Naive thymus-derived CD8-positive, alpha-beta T cell (primary cell): ENCODE measurements at regions not wholly inside any gene's neighbourhood (a gene's known extent, or its start where the extent isn't known, plus 50 kb on each side); places are given as distances from the start of the nearest gene placed in this dataset.

ENCODE experiments used
- ATAC-seq, 2 donors: fragments of 150-1000 bp; cut with Tn5 transposase in 1 of 2; sonication (Bioruptor Pico), chemical (Tn5 transposase) in 1 of 2; 1 replicate in 1 of 2; 2 replicates in 1 of 2; pipeline ENCODE4 v1.10.0; 2021; ENCODE audit warnings: mild to moderate bottlenecking in 2 of 2, moderate library complexity in 2 of 2
- POLR2A ChIA-PET: fragments of 350-600 bp; sonication (Branson Sonifier 250); formaldehyde crosslinking; loops from one replicate; lab custom pipeline; 2021; ENCODE audit warnings: antibody characterized with exemption; lab: Charles Lee
- DNase-seq, 10 donors: peaks; one replicate each; pipeline versions ENCODE4 v3.0.0 to v3.0.0-alpha.2; 2020 to 2022
- H3K27ac Mint-ChIP-seq, 10 donors: one replicate each; pipeline ENCODE4 v1.8.0; 2020 to 2022; ENCODE audit warnings: mild to moderate bottlenecking in 10 of 10, mixed read lengths in 10 of 10, moderate library complexity in 4 of 10, inconsistent platforms in 1 of 10
- H3K27me3 Mint-ChIP-seq, 5 donors: one replicate each; pipeline ENCODE4 v1.8.0; 2021 to 2022; ENCODE audit warnings: mixed read lengths in 5 of 5
- H3K36me3 Mint-ChIP-seq, 3 donors: one replicate each; pipeline ENCODE4 v1.8.0; 2020 to 2022; ENCODE audit warnings: mixed read lengths in 3 of 3, mild to moderate bottlenecking in 2 of 3, inconsistent platforms in 1 of 3
- H3K4me1 Mint-ChIP-seq, 4 donors: one replicate each; pipeline ENCODE4 v1.8.0; 2021 to 2022; ENCODE audit warnings: mixed read lengths in 4 of 4
- H3K4me3 Mint-ChIP-seq, 10 donors: one replicate each; pipeline ENCODE4 v1.8.0; 2020 to 2022; ENCODE audit warnings: mild to moderate bottlenecking in 10 of 10, mixed read lengths in 10 of 10, moderate library complexity in 6 of 10, inconsistent platforms in 1 of 10
- H3K9me3 Mint-ChIP-seq, 9 donors: one replicate each; pipeline ENCODE4 v1.8.0; 2020 to 2022; ENCODE audit warnings: mixed read lengths in 9 of 9, mild to moderate bottlenecking in 3 of 9, inconsistent platforms in 1 of 9, moderate library complexity in 1 of 9

GRCh38 chr12:19572920-19573558 lies 133.7 kb downstream of the AEBP2 start:
- Mint-ChIP-seq H3K36me3 (peaks cover 4 to 16% (median 4%) of the 10 kb centered on the region in 3 donors), H3K9me3 (peaks cover 0 to 4% (median 0%) of the 10 kb centered on the region in 9 donors), H3K4me3 (no peak overlapping the region), H3K27me3 (no peaks in the 10 kb centered on the region), H3K4me1 (peaks cover 0 to 14% (median 4%) of the 10 kb centered on the region in 4 donors), H3K27ac (peak overlapping the region in 2 of 10 donors; percentile 16 to 34)
- ATAC-seq = no peak
- DNase-seq = peak in 4 of 10 donors; percentile 10 to 21 (median 16)
- POLR2A ChIA-PET = no interaction called here

GRCh38 chr12:19573866-19574265 lies 134.6 kb downstream of the AEBP2 start:
- POLR2A ChIA-PET = no interaction called here
- Mint-ChIP-seq H3K27me3 (no peaks in the 10 kb centered on the region), H3K36me3 (peaks cover 4 to 18% (median 7%) of the 10 kb centered on the region in 3 donors), H3K27ac (no peak overlapping the region), H3K4me1 (peaks cover 0 to 14% (median 4%) of the 10 kb centered on the region in 4 donors), H3K9me3 (peaks cover 0 to 5% (median 0%) of the 10 kb centered on the region in 9 donors), H3K4me3 (no peak overlapping the region)
- DNase-seq (no peak), ATAC-seq (no peak)

- H3K4me1 Mint-ChIP-seq = peaks cover 0 to 14% (median 4%) of the 10 kb centered on the region in 4 donors
- H3K9me3 Mint-ChIP-seq = peaks cover 0 to 5% (median 0%) of the 10 kb centered on the region in 9 donors
- H3K36me3 Mint-ChIP-seq = peaks cover 8 to 23% (median 13%) of the 10 kb centered on the region in 3 donors
- POLR2A ChIA-PET = no interaction called here
- DNase-seq (no peak), ATAC-seq (no peak)
- H3K27ac Mint-ChIP-seq = peak overlapping the region in 2 of 10 donors; percentile 9 to 25
- no peaks in the 10 kb centered on the region for H3K27me3 Mint-ChIP-seq
- no peak overlapping the region for H3K4me3 Mint-ChIP-seq
Measured at GRCh38 chr12:19574601-19575000, 135.3 kb downstream of the AEBP2 start.

GRCh38 chr12:19575337-19576243 lies 136.3 kb downstream of the AEBP2 start:
- H3K9me3 Mint-ChIP-seq = peaks cover 0 to 8% (median 4%) of the 10 kb centered on the region in 9 donors
- H3K27ac Mint-ChIP-seq = peak overlapping the region in 2 of 10 donors; percentile 30 to 74
- H3K27me3 Mint-ChIP-seq = no peaks in the 10 kb centered on the region
- POLR2A ChIA-PET = no interaction called here
- no peak for DNase-seq
- peaks cover 0 to 14% (median 3%) of the 10 kb centered on the region in 4 donors for H3K4me1 Mint-ChIP-seq
- no peak overlapping the region for H3K4me3 Mint-ChIP-seq
- ATAC-seq = no peak
- H3K36me3 Mint-ChIP-seq = peaks cover 8 to 24% (median 17%) of the 10 kb centered on the region in 3 donors

GRCh38 chr12:19576506-19577280 lies 137.4 kb downstream of the AEBP2 start:
- Mint-ChIP-seq H3K9me3 (peaks cover 0 to 17% (median 12%) of the 10 kb centered on the region in 9 donors), H3K36me3 (peaks cover 13 to 33% (median 22%) of the 10 kb centered on the region in 3 donors), H3K4me3 (no peak overlapping the region), H3K27ac (peak overlapping the region in 1 of 10 donors; percentile 26), H3K27me3 (no peaks in the 10 kb centered on the region), H3K4me1 (peaks cover 0 to 14% (median 3%) of the 10 kb centered on the region in 4 donors)
- POLR2A ChIA-PET = interaction anchor here (0.6 kb wide), 1 partner anchor 66 kb away, joined by 4 read pairs; no protein-coding TSS in a partner anchor
- DNase-seq (no peak), ATAC-seq (no peak)

- Mint-ChIP-seq H3K27ac (peak overlapping the region in 1 of 10 donors; percentile 26), H3K27me3 (no peaks in the 10 kb centered on the region), H3K4me3 (no peak overlapping the region), H3K36me3 (peaks cover 18 to 35% (median 22%) of the 10 kb centered on the region in 3 donors), H3K4me1 (peaks cover 0 to 14% (median 3%) of the 10 kb centered on the region in 4 donors), H3K9me3 (peaks cover 3 to 22% (median 12%) of the 10 kb centered on the region in 9 donors)
- DNase-seq (no peak), ATAC-seq (no peak)
- POLR2A ChIA-PET = interaction anchor here (0.6 kb wide), 1 partner anchor 66 kb away, joined by 4 read pairs; no protein-coding TSS in a partner anchor
Measured at GRCh38 chr12:19577281-19577530, 137.9 kb downstream of the AEBP2 start.

- Mint-ChIP-seq H3K27ac (peak overlapping the region in 1 of 10 donors; percentile 2), H3K4me1 (peaks cover 0 to 2% (median 0%) of the 10 kb centered on the region in 4 donors), H3K9me3 (peaks cover 12 to 54% (median 41%) of the 10 kb centered on the region in 9 donors), H3K27me3 (no peaks in the 10 kb centered on the region), H3K36me3 (peaks cover 36 to 59% (median 49%) of the 10 kb centered on the region in 3 donors), H3K4me3 (no peak overlapping the region)
- DNase-seq (no peak), ATAC-seq (no peak)
- POLR2A ChIA-PET = no interaction called here
Measured at GRCh38 chr12:19584732-19585131, 145.4 kb downstream of the AEBP2 start.

- Mint-ChIP-seq H3K36me3 (peaks cover 13 to 23% (median 20%) of the 10 kb centered on the region in 3 donors), H3K4me1 (peaks cover 0 to 7% (median 2%) of the 10 kb centered on the region in 4 donors), H3K27me3 (no peaks in the 10 kb centered on the region), H3K9me3 (peaks cover 0 to 27% (median 15%) of the 10 kb centered on the region in 9 donors), H3K27ac (no peak overlapping the region), H3K4me3 (no peak overlapping the region)
- POLR2A ChIA-PET = no interaction called here
- no peak for DNase-seq
- no peak for ATAC-seq
Measured at GRCh38 chr12:19588951-19589350, 149.7 kb downstream of the AEBP2 start.

GRCh38 chr12:19591951-19592350 lies 152.7 kb downstream of the AEBP2 start:
- Mint-ChIP-seq H3K27ac (no peak overlapping the region), H3K4me1 (peaks cover 0 to 7% (median 2%) of the 10 kb centered on the region in 4 donors), H3K9me3 (peaks cover 0 to 4% (median 0%) of the 10 kb centered on the region in 9 donors), H3K4me3 (no peak overlapping the region), H3K36me3 (peaks cover 3 to 5% (median 4%) of the 10 kb centered on the region in 3 donors), H3K27me3 (no peaks in the 10 kb centered on the region)
- no peak for ATAC-seq
- POLR2A ChIA-PET = no interaction called here
- no peak for DNase-seq

GRCh38 chr12:19596434-19597166 lies 157.3 kb downstream of the AEBP2 start:
- Mint-ChIP-seq H3K9me3 (peaks cover 0 to 5% (median 0%) of the 10 kb centered on the region in 9 donors), H3K27me3 (no peaks in the 10 kb centered on the region), H3K36me3 (peaks cover 0 to 13% (median 5%) of the 10 kb centered on the region in 3 donors), H3K4me3 (no peak overlapping the region), H3K27ac (no peak overlapping the region), H3K4me1 (peaks cover 0 to 7% (median 3%) of the 10 kb centered on the region in 4 donors)
- POLR2A ChIA-PET = no interaction called here
- no peak for ATAC-seq
- no peak for DNase-seq

- no peak for DNase-seq
- Mint-ChIP-seq H3K4me1 (peaks cover 0 to 7% (median 3%) of the 10 kb centered on the region in 4 donors), H3K9me3 (peaks cover 0 to 5% (median 0%) of the 10 kb centered on the region in 9 donors), H3K36me3 (peaks cover 0 to 13% (median 5%) of the 10 kb centered on the region in 3 donors), H3K27me3 (no peaks in the 10 kb centered on the region), H3K27ac (no peak overlapping the region), H3K4me3 (no peak overlapping the region)
- POLR2A ChIA-PET = no interaction called here
- ATAC-seq = no peak
Measured at GRCh38 chr12:19597167-19598026, 158.1 kb downstream of the AEBP2 start.
